ENCODE measurements at regions not wholly inside any gene's neighbourhood (a gene's known extent, or its start where the extent isn't known, plus 50 kb on each side); places are given as distances from the start of the nearest gene placed in this dataset.

DNA sequence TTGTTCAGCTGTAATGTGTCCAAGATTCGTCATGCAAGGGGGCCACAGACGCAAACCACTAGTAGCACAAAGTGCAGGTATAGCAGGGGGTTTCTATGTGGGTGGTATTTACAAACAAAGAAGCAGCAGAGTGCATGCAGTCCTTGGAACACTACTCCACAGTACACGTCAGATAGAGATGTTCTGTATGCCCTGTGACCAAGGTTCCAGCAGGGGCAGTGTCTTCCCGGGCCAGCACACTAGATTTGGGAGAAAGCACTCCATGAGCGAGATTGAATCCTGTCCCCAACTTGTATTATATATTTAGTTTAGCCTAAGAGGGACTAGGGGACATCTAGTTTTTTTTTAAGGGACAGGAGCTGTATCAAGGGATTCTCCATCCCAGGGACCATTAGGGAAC lies 54.4 kb upstream of the ESX1 start:
- no peak for DNase-seq (ENCODE audit: low read depth)

DNA sequence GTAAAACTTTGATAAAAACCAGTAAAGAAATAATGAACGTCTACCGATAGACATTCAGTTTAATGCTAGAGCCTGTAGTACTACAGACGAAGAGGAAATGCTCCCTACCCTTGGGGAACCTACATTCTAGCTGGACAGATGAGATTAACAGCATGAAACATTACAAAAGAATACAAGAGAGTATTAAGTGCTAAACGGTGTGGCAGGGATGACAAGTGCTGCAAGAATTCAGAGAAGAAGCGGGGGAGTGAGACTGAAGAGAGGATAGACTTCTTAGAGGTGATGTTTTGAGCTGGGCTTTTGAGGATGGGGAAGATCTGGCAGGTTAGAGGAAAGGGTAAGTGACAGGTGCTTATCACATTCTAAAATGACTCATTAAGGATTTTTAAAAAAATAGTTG lies 52.6 kb upstream of the ESX1 start:
- DNase-seq (ENCODE audit: low read depth): no peak

DNA sequence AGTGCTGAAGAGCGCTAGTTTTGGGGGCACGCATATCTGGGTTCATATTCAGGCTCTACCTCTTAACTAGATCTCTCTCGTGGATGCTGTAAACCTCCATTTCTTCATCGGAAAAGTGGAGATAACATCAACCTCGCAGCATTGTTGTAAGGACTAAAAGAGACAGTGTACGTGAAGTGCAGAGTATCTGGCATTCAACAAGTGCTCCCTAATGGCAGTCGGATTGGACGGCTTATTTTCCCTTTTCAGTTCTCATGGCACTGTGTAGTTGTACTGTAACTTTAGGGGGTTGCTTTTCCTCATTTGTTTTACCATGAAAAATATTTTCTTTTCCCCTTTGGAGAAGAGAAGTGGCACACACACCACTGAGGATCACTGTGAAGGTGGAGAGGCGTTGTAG lies 51.4 kb upstream of the ESX1 start:
- no peak for DNase-seq (ENCODE audit: low read depth)

Measured in forelimb muscle (tissue), 1 donor.